PC-9 (cell line): ENCODE measurements at regions not wholly inside any gene's neighbourhood (a gene's known extent, or its start where the extent isn't known, plus 50 kb on each side); places are given as distances from the start of the nearest gene placed in this dataset.

ENCODE experiments used
- BruUV-seq: library from RNA; stranded (reverse); fragments of 400-500 nt; replicated peaks from 2 replicates; lab custom pipeline; 2021; lab: Mats Ljungman, UMichigan
- CTCF ChIA-PET: fragments of 300-600 bp; sonication (Branson Sonifier 250); formaldehyde crosslinking; loops from one replicate; lab custom pipeline; 2022; ENCODE audit warnings: antibody characterized with exemption; lab: Charles Lee
- POLR2A ChIA-PET: fragments of 300-600 bp; sonication (Branson Sonifier 250); formaldehyde crosslinking; loops from one replicate; lab custom pipeline; 2022; ENCODE audit warnings: antibody characterized with exemption; ENCODE audit not compliant: unreplicated experiment; lab: Charles Lee
- DNase-seq, 2 experiments: peaks; one replicate each; pipeline versions ENCODE4 v3.0.0 to v3.0.0-alpha.2; 2015 to 2022; ENCODE audit warnings: mixed read lengths in 1 of 2
- H2AFZ ChIP-seq: fragments of 200-600 bp; sonication (generic); 2 replicates; pipeline ENCODE4 v1.8.1; 2017; ENCODE audit warnings: antibody characterized with exemption
- H3F3A ChIP-seq: fragments of 200-600 bp; sonication (generic); 2 replicates; pipeline ENCODE4 v1.8.1; 2017; ENCODE audit warnings: antibody characterized with exemption, mild to moderate bottlenecking, low read depth; ENCODE audit not compliant: insufficient read depth
- H3K27ac ChIP-seq: fragments of 200-600 bp; sonication (generic); 2 replicates; pipeline ENCODE4 v1.6.1; 2016; ENCODE audit warnings: mixed run types
- H3K27me3 ChIP-seq: fragments of 200-600 bp; sonication (generic); 2 replicates; pipeline ENCODE4 v1.6.1; 2016; ENCODE audit warnings: low read depth, mixed run types; ENCODE audit not compliant: insufficient read depth
- H3K36me3 ChIP-seq: fragments of 200-600 bp; sonication (generic); 2 replicates; pipeline ENCODE4 v1.6.1; 2016; ENCODE audit warnings: low read depth, mixed run types
- H3K4me1 ChIP-seq: fragments of 200-600 bp; sonication (generic); replicated peaks from 2 replicates; pipeline ENCODE4 v1.6.1; 2016; ENCODE audit warnings: mixed run types; ENCODE audit not compliant: insufficient read depth
- H3K4me2 ChIP-seq: fragments of 200-600 bp; sonication (generic); 2 replicates; pipeline ENCODE4 v1.6.1; 2017; ENCODE audit warnings: mixed run types
- H3K4me3 ChIP-seq: fragments of 200-600 bp; sonication (generic); 2 replicates; pipeline ENCODE4 v1.6.1; 2016; ENCODE audit warnings: mixed run types
- H3K79me2 ChIP-seq: fragments of 200-600 bp; sonication (generic); 2 replicates; pipeline ENCODE4 v1.6.1; 2017; ENCODE audit warnings: low read depth, mixed run types
- H3K9me2 ChIP-seq: fragments of 200-600 bp; sonication (generic); 2 replicates; pipeline ENCODE4 v1.8.1; 2017; ENCODE audit warnings: mild to moderate bottlenecking; ENCODE audit not compliant: insufficient read depth
- H3K9me3 ChIP-seq: fragments of 200-600 bp; sonication (generic); 2 replicates; pipeline ENCODE4 v1.8.1; 2016; ENCODE audit warnings: low read depth; ENCODE audit not compliant: insufficient read depth
- H4K20me1 ChIP-seq: fragments of 200-600 bp; sonication (generic); 2 replicates; pipeline ENCODE4 v1.8.1; 2017; ENCODE audit not compliant: insufficient read depth
- EZH2 ChIP-seq: fragments of 200-600 bp; sonication (generic); IDR thresholded peaks from 2 replicates; pipeline ENCODE4 v1.8.0; 2017; ENCODE audit warnings: antibody characterized with exemption, low read depth
- intact Hi-C: fragments of 100-400 bp; cut with micrococcal nuclease; formaldehyde crosslinking; loops from one replicate; pipeline ENCODE4 v1.10.0; 2022; ENCODE audit not compliant: unreplicated experiment
- TF ChIP-seq, protein P1 (sequence below): fragments of 200-600 bp; sonication (generic); conservative IDR thresholded peaks from 2 replicates; pipeline ENCODE4 v1.6.1; 2017; ENCODE audit warnings: mixed run types, antibody characterized with exemption, mild to moderate bottlenecking, moderate library complexity

- Histone ChIP-seq H3K4me1 (no peaks in the 10 kb centered on the region), H3K79me2 (no peaks in the 10 kb centered on the region), H2AFZ (no peak overlapping the region), H3K36me3 (no peaks in the 10 kb centered on the region), H4K20me1 (no peaks in the 10 kb centered on the region), H3K27ac (no peak overlapping the region), H3K4me3 (no peak overlapping the region), H3F3A (no peaks in the 10 kb centered on the region), H3K9me2 (no peaks in the 10 kb centered on the region), H3K9me3 (no peaks in the 10 kb centered on the region), H3K4me2 (no peak overlapping the region), H3K27me3 (peaks cover 16% of the 10 kb centered on the region; the same call in 1 of the 2 replicates)
- intact Hi-C loops = no loop called here
- CTCF ChIA-PET = no interaction called here
- no peak for DNase-seq
- POLR2A ChIA-PET = no interaction called here
- no peak for TF ChIP-seq EZH2
- TF ChIP-seq, protein P1, sequence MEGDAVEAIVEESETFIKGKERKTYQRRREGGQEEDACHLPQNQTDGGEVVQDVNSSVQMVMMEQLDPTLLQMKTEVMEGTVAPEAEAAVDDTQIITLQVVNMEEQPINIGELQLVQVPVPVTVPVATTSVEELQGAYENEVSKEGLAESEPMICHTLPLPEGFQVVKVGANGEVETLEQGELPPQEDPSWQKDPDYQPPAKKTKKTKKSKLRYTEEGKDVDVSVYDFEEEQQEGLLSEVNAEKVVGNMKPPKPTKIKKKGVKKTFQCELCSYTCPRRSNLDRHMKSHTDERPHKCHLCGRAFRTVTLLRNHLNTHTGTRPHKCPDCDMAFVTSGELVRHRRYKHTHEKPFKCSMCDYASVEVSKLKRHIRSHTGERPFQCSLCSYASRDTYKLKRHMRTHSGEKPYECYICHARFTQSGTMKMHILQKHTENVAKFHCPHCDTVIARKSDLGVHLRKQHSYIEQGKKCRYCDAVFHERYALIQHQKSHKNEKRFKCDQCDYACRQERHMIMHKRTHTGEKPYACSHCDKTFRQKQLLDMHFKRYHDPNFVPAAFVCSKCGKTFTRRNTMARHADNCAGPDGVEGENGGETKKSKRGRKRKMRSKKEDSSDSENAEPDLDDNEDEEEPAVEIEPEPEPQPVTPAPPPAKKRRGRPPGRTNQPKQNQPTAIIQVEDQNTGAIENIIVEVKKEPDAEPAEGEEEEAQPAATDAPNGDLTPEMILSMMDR = no peak
- BruUV-seq = no TSS peak
These were observed 171.3 kb upstream of the NTF3 start for GRCh38 chr12:5260591-5261086.

GRCh38 chr12:5262450-5262849, 169.5 kb upstream of the NTF3 start:
- peaks cover 16% of the 10 kb centered on the region; the same call in 1 of the 2 replicates for H3K27me3 ChIP-seq
- no peak for DNase-seq
- H3K27ac ChIP-seq = no peak overlapping the region
- H3K9me3 ChIP-seq = no peaks in the 10 kb centered on the region
- POLR2A ChIA-PET = no interaction called here
- H4K20me1 ChIP-seq = no peaks in the 10 kb centered on the region
- no peaks in the 10 kb centered on the region for H3K9me2 ChIP-seq
- BruUV-seq = no TSS peak
- CTCF ChIA-PET = no interaction called here
- no peaks in the 10 kb centered on the region for H3K36me3 ChIP-seq
- intact Hi-C loops = no loop called here
- no peaks in the 10 kb centered on the region for H3K79me2 ChIP-seq
- H2AFZ ChIP-seq = no peak overlapping the region
- no peak for TF ChIP-seq EZH2
- TF ChIP-seq, protein P1 = no peak
- H3K4me2 ChIP-seq = no peak overlapping the region
- no peaks in the 10 kb centered on the region for H3F3A ChIP-seq
- H3K4me3 ChIP-seq = no peak overlapping the region
- no peaks in the 10 kb centered on the region for H3K4me1 ChIP-seq

GRCh38 chr12:5262885-5263284, 169.0 kb upstream of the NTF3 start:
- intact Hi-C loops = no loop called here
- Histone ChIP-seq H2AFZ (no peak overlapping the region), H3K79me2 (no peaks in the 10 kb centered on the region), H3K4me2 (no peak overlapping the region), H4K20me1 (no peaks in the 10 kb centered on the region), H3K9me3 (no peaks in the 10 kb centered on the region), H3K27ac (no peak overlapping the region), H3K9me2 (no peaks in the 10 kb centered on the region), H3F3A (no peaks in the 10 kb centered on the region), H3K4me3 (no peak overlapping the region), H3K36me3 (no peaks in the 10 kb centered on the region), H3K4me1 (no peaks in the 10 kb centered on the region), H3K27me3 (peaks cover 16% of the 10 kb centered on the region; the same call in 1 of the 2 replicates)
- no peak for DNase-seq
- CTCF ChIA-PET = no interaction called here
- POLR2A ChIA-PET = no interaction called here
- BruUV-seq = no TSS peak
- TF ChIP-seq, protein P1 = no peak
- TF ChIP-seq EZH2 = no peak
